ENCODE measurements at regions not wholly inside any gene's neighbourhood (a gene's known extent, or its start where the extent isn't known, plus 50 kb on each side); places are given as distances from the start of the nearest gene placed in this dataset.

DNA sequence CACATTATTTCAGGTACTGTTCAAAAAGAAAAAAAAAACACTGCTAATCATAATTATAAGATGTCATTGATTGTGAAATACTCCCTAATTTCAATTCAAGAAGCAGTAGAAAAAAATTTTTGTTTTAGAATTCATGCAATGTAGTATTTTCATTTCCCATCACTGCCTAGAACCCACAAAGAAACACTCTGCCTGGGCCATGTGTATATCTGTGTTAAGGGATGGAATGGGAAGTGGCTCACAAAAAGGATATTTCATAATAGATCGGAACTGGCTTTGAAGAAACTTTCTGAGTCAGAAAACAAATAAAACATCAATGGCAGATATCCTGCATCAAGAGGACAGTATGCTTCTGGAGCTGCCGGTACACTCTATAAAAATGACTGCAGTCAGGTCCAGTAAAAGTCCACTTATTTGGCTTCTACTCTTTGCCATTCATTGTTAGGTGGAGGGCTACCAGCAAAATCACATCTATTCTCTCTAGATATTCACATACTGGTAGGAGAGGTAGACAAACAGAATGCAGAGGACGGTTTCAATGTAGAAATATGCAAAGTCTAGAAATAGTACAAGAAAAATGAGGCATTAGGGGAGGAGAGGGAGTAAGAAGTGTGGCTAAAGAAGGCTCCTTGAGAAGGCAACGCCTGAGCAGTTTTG is 135.0 kb upstream of the TNFAIP3 start:
- ATAC-seq (ENCODE audit: low read depth) (peak; percentile 64), DNase-seq (peak; percentile 67)
- ChIA-PET POLR2A (ENCODE audit: unreplicated experiment) (no interaction called here), CTCF (interaction anchor here (0.8 kb wide), 1 partner anchor 25 kb away, joined by 4 read pairs; no protein-coding TSS in a partner anchor)
- Histone ChIP-seq H3K9ac (ENCODE audit: low read depth, low read length) (no peak overlapping the region), H4K5ac (ENCODE audit: low read depth, low read length) (peak overlapping the region; percentile 10; the same call in 1 of the 2 replicates), H3K36me3 (ENCODE audit: control insufficient read depth, insufficient read depth, low read length) (no peaks in the 10 kb centered on the region), H2BK15ac (ENCODE audit: low read depth, low read length) (no peak overlapping the region), H2BK5ac (ENCODE audit: low read depth, low read length, poor library complexity, severe bottlenecking) (peak overlapping the region; percentile 60), H3K4me3 (ENCODE audit: insufficient read depth, low read depth, low read length) (no peak overlapping the region), H3K4ac (ENCODE audit: low read depth, low read length) (no peak overlapping the region), H3K27me3 (ENCODE audit: control insufficient read depth, insufficient read depth, low read length) (no peaks in the 10 kb centered on the region), H4K20me1 (ENCODE audit: insufficient read depth, low read length) (no peaks in the 10 kb centered on the region), H3K4me2 (ENCODE audit: low read depth, low read length) (peak overlapping the region; percentile 19; the same call in 1 of the 2 replicates), H2BK120ac (ENCODE audit: low read depth, low read length) (no peak overlapping the region), H3K4me1 (ENCODE audit: control insufficient read depth, insufficient read depth, low read length) (peaks cover 17% of the 10 kb centered on the region), H2BK20ac (ENCODE audit: low read depth, low read length) (no peak overlapping the region), H3K27ac (ENCODE audit: insufficient read depth, low read length) (no peak overlapping the region), H3K56ac (ENCODE audit: extremely low read depth, insufficient read depth, low read length) (no peak overlapping the region), H3K23ac (ENCODE audit: low read depth, low read length) (no peak overlapping the region), H3K79me1 (ENCODE audit: low read depth in 1 of 2, low read length in 2 of 2) (no peaks in the 10 kb centered on the region), H3K18ac (ENCODE audit: low read depth, low read length) (peak overlapping the region; percentile 7; the same call in 1 of the 2 replicates), H2AK9ac (replicated peaks; ENCODE audit: low read depth, low read length, poor library complexity) (no peak overlapping the region), H4K91ac (ENCODE audit: insufficient read depth, low read depth, low read length) (no peak overlapping the region), H3K9me1 (ENCODE audit: insufficient read depth, low read length) (peaks cover 2% of the 10 kb centered on the region; the same call in 1 of the 2 replicates), H3K9me3 (ENCODE audit: control insufficient read depth, insufficient read depth, low read length) (no peaks in the 10 kb centered on the region), H4K8ac (ENCODE audit: low read depth in 2 of 2, low read length in 2 of 2) (peak overlapping the region in 1 of 2 experiments; percentile 11; a peak in 1 of 4 replicates), H3K14ac (replicated peaks; ENCODE audit: low read depth, low read length) (no peak overlapping the region; the same call in 1 of the 2 replicates), H2AK5ac (ENCODE audit: low read depth, low read length) (no peak overlapping the region), H2AFZ (replicated peaks; ENCODE audit: low read length, poor library complexity) (no peak overlapping the region)
- in situ Hi-C loops (cut with MboI; ENCODE audit: low sequenced_read_pairs) = no loop called here
- no TSS peak for BruUV-seq (replicated peaks)
- no CpG with 5 or more reads among the region's 4 CpGs for WGBS, 2 experiments (ENCODE audit: extremely low coverage in 2 of 2, insufficient read length in 1 of 2)
- intact Hi-C loops (cut with micrococcal nuclease) = loop anchor here (5.0 kb wide), 1 partner anchor 35 kb away; no protein-coding TSS in a partner anchor
- TF ChIP-seq RAD21 (IDR thresholded peaks at IDR 0.05; ENCODE audit: low read length) (no peak), NFE2L2 (IDR thresholded peaks at IDR 0.05; ENCODE audit: low read depth, low read length) (no peak), CEBPB (IDR thresholded peaks at IDR 0.05; ENCODE audit: low read depth, low read length) (peak; percentile 47; the same call in 1 of the 2 replicates)
- dilution Hi-C loops (cut with HindIII; ENCODE audit: low sequenced_read_pairs, unreplicated experiment) = no loop called here
